ENCODE measurements at regions not wholly inside any gene's neighbourhood (a gene's known extent, or its start where the extent isn't known, plus 50 kb on each side); places are given as distances from the start of the nearest gene placed in this dataset.

- TF ChIP-seq, protein P1, sequence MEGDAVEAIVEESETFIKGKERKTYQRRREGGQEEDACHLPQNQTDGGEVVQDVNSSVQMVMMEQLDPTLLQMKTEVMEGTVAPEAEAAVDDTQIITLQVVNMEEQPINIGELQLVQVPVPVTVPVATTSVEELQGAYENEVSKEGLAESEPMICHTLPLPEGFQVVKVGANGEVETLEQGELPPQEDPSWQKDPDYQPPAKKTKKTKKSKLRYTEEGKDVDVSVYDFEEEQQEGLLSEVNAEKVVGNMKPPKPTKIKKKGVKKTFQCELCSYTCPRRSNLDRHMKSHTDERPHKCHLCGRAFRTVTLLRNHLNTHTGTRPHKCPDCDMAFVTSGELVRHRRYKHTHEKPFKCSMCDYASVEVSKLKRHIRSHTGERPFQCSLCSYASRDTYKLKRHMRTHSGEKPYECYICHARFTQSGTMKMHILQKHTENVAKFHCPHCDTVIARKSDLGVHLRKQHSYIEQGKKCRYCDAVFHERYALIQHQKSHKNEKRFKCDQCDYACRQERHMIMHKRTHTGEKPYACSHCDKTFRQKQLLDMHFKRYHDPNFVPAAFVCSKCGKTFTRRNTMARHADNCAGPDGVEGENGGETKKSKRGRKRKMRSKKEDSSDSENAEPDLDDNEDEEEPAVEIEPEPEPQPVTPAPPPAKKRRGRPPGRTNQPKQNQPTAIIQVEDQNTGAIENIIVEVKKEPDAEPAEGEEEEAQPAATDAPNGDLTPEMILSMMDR (IDR thresholded peaks at IDR 0.05): no peak
- no peak for TF ChIP-seq POLR2A (IDR thresholded peaks at IDR 0.05)
These were observed 110.9 kb upstream of the ANKRD55 start for GRCh38 chr5:56343988-56344387.

Measured in testis (tissue), 2 donors.